K562 (cell line): ENCODE measurements at regions not wholly inside any gene's neighbourhood (a gene's known extent, or its start where the extent isn't known, plus 50 kb on each side); places are given as distances from the start of the nearest gene placed in this dataset.

ENCODE experiments used
- ATAC-seq: fragments of 200-7000 bp; cut with Tn5 transposase; 3 replicates; pipeline ENCODE4 v1.9.1; 2020; ENCODE audit warnings: moderate library complexity
- BruUV-seq: library from RNA; stranded (reverse); fragments of 400-500 nt; replicated peaks from 2 replicates; lab custom pipeline; 2021; lab: Mats Ljungman, UMichigan
- CTCF ChIA-PET: fragments of 300-600 bp; formaldehyde crosslinking; extraction: SDS; loops from one replicate; lab custom pipeline; 2021; ENCODE audit warnings: low intra/inter-chr PET ratio; lab: Yijun Ruan, JAX
- POLR2A ChIA-PET: fragments of 300-600, 350-650 bp; sonication (Branson Sonifier 250); formaldehyde crosslinking; extraction: SDS; loops from one replicate; lab custom pipeline; 2021; ENCODE audit warnings: antibody characterized with exemption, inconsistent platforms; lab: Yijun Ruan, JAX
- DNase-seq, 4 experiments: peaks; one replicate each; pipeline versions ENCODE4 v3.0.0 to v3.0.0-alpha.2; 2011 to 2018; ENCODE audit warnings: low spot score in 3 of 4, mixed read lengths in 3 of 4; ENCODE audit errors: extremely low read depth in 1 of 4
- FAIRE-seq: peaks from 2 replicates; lab custom pipeline; 2011; peaks lifted over from hg19 to GRCh38; lab: Jason Lieb, UNC
- H2AFZ ChIP-seq: 2 replicates; pipeline ENCODE4 v1.6.0; 2011; ENCODE audit warnings: low read depth, low read length, control low read depth, inconsistent platforms
- H3K27ac ChIP-seq: fragments of 200-600 bp; 3 replicates; pipeline ENCODE4 v1.8.0; 2011; ENCODE audit warnings: low read depth, mild to moderate bottlenecking, control low read depth, inconsistent platforms, low read length, moderate library complexity, mixed read lengths; ENCODE audit errors: extremely low read depth
- H3K27me3 ChIP-seq, 2 experiments: fragments of 300-600 bp in 1 of 2; 2 replicates in 1 of 2; 3 replicates in 1 of 2; pipeline versions ENCODE4 v1.6.0 to v1.8.0; 2011; ENCODE audit warnings: inconsistent platforms in 2 of 2, low read length in 2 of 2, mild to moderate bottlenecking in 1 of 2, mixed read lengths in 1 of 2, moderate library complexity in 1 of 2; ENCODE audit not compliant: control insufficient read depth in 2 of 2, insufficient read depth in 2 of 2
- H3K36me3 ChIP-seq: fragments of 300-600 bp; 3 replicates; pipeline ENCODE4 v1.8.0; 2011; ENCODE audit warnings: mild to moderate bottlenecking, low read length, inconsistent platforms; ENCODE audit not compliant: control insufficient read depth, insufficient read depth
- H3K4me1 ChIP-seq, 2 experiments: fragments of 200-600 bp in 1 of 2; replicated peaks in 1 of 2; 2 replicates in 1 of 2; 3 replicates in 1 of 2; pipeline versions ENCODE4 v1.5.1 to v1.8.0; 2011; ENCODE audit warnings: inconsistent platforms in 2 of 2, low read length in 2 of 2, mild to moderate bottlenecking in 1 of 2, mixed read lengths in 1 of 2, moderate library complexity in 1 of 2; ENCODE audit not compliant: control insufficient read depth in 2 of 2, insufficient read depth in 2 of 2
- H3K4me2 ChIP-seq: 2 replicates; pipeline ENCODE4 v1.6.1; 2011; ENCODE audit warnings: low read length, control low read depth, inconsistent platforms, mixed read lengths; ENCODE audit not compliant: insufficient read depth
- H3K4me3 ChIP-seq: fragments of 200-600 bp; sonication (generic), shearing (Covaris generic); 2 replicates; pipeline ENCODE4 v1.5.1; 2016; ENCODE audit warnings: control low read depth, inconsistent platforms
- H3K79me2 ChIP-seq: fragments of 200-600 bp; 3 replicates; pipeline ENCODE4 v1.8.0; 2011; ENCODE audit warnings: low read length, inconsistent platforms; ENCODE audit not compliant: control insufficient read depth, insufficient read depth
- H3K9ac ChIP-seq, 2 experiments: 2 replicates each; pipeline versions ENCODE4 v1.6.0 to v1.6.1; 2011; ENCODE audit warnings: low read depth in 2 of 2, low read length in 2 of 2, control low read depth in 1 of 2, inconsistent platforms in 1 of 2, mild to moderate bottlenecking in 1 of 2, mixed read lengths in 1 of 2; ENCODE audit not compliant: insufficient read depth in 1 of 2
- H3K9me1 ChIP-seq: one replicate; pipeline ENCODE4 v1.6.0; 2011; ENCODE audit warnings: inconsistent platforms, mild to moderate bottlenecking, low read length, moderate library complexity; ENCODE audit not compliant: control insufficient read depth, insufficient read depth
- H3K9me3 ChIP-seq: replicated peaks from 2 replicates; pipeline ENCODE4 v1.5.1; 2011; ENCODE audit warnings: low read depth, low read length, inconsistent platforms; ENCODE audit not compliant: control insufficient read depth, insufficient read depth
- H4K20me1 ChIP-seq: replicated peaks from 2 replicates; pipeline ENCODE4 v1.6.1; 2011; ENCODE audit warnings: low read length, inconsistent platforms, mixed read lengths; ENCODE audit not compliant: control insufficient read depth, insufficient read depth
- ETS2 ChIP-seq: IDR thresholded peaks from 2 replicates; pipeline ENCODE4 v1.6.1; 2016; ENCODE audit warnings: borderline replicate concordance, missing genetic modification characterization, mild to moderate bottlenecking, moderate library complexity, missing compliant biosample characterization; ENCODE audit not compliant: poor library complexity, severe bottlenecking
- LEF1 ChIP-seq: fragments of 450-650 bp; IDR thresholded peaks from 2 replicates; pipeline ENCODE4 v1.6.1; 2016; ENCODE audit warnings: mild to moderate bottlenecking
- NFE2L1 ChIP-seq: fragments of 450-650 bp; IDR thresholded peaks from 2 replicates; pipeline ENCODE4 v1.6.1; 2016; ENCODE audit warnings: missing genetic modification characterization, low read depth, mild to moderate bottlenecking, missing compliant biosample characterization, moderate library complexity, borderline replicate concordance
- PCBP1 ChIP-seq: fragments of 200-400 bp; formaldehyde crosslinking; IDR thresholded peaks from 2 replicates; pipeline ENCODE4 v1.6.1; 2018; ENCODE audit warnings: mild to moderate bottlenecking, low read depth, low read length; ENCODE audit not compliant: poor library complexity, severe bottlenecking
- RBM25 ChIP-seq: fragments of 200-400 bp; formaldehyde crosslinking; IDR thresholded peaks from 2 replicates; pipeline ENCODE4 v1.6.1; 2018; ENCODE audit warnings: low read length, low read depth, moderate library complexity; ENCODE audit not compliant: severe bottlenecking
- SRSF3 ChIP-seq: fragments of 200-400 bp; formaldehyde crosslinking; IDR thresholded peaks from 2 replicates; pipeline ENCODE4 v1.6.1; 2016; ENCODE audit warnings: mild to moderate bottlenecking, low read length, moderate library complexity; ENCODE audit not compliant: insufficient read depth
- XRCC4 ChIP-seq: IDR thresholded peaks from one replicate; pipeline ENCODE4 v1.6.1; 2011; ENCODE audit not compliant: insufficient read depth, insufficient read length; ENCODE audit errors: extremely low read depth
- ZNF232 ChIP-seq: sonication (generic); formaldehyde crosslinking; IDR thresholded peaks from 2 replicates; pipeline ENCODE4 v1.8.0; 2022; ENCODE audit warnings: mild to moderate bottlenecking, missing genetic modification reagents
- ZNF311 ChIP-seq: fragments of 250-450 bp; sonication (Bioruptor Pico); IDR thresholded peaks from 2 replicates; pipeline ENCODE4 v1.4.0; 2020; ENCODE audit warnings: mild to moderate bottlenecking, moderate library complexity
- WGBS: fragments of 100-300 bp; shearing (Covaris generic); methylation state at CpG from one replicate; pipeline ENCODE4 v1.1.6; 2016; ENCODE audit warnings: low coverage, mixed read lengths; ENCODE audit not compliant: insufficient coverage; ENCODE audit errors: missing lambda C conversion rate; 5-methylcytosine and 5-hydroxymethylcytosine counted together
- in situ Hi-C: fragments of 300-500 bp; cut with MboI; formaldehyde crosslinking; loops from 4 replicates; pipeline ENCODE4 v1.15.0; 2018; ENCODE audit warnings: inconsistent platforms, mixed read lengths
- intact Hi-C: fragments of 100-400 bp; cut with micrococcal nuclease; formaldehyde crosslinking; loops from 2 replicates; pipeline ENCODE4 v1.14.2; 2022
- TF ChIP-seq, protein P1 (sequence below): fragments of 250-450 bp; sonication (Bioruptor Pico); IDR thresholded peaks from 2 replicates; pipeline ENCODE4 v1.4.0; 2020; ENCODE audit warnings: mild to moderate bottlenecking
- TF ChIP-seq, protein P2 (sequence below): fragments of 450-650 bp; IDR thresholded peaks from 2 replicates; pipeline ENCODE4 v1.7.0; 2016; ENCODE audit warnings: borderline replicate concordance
- TF ChIP-seq, protein P3 (sequence below): fragments of 250-450 bp; sonication (Bioruptor Pico); IDR thresholded peaks from 2 replicates; pipeline ENCODE4 v1.8.0; 2021; ENCODE audit warnings: mild to moderate bottlenecking, moderate library complexity

DNA sequence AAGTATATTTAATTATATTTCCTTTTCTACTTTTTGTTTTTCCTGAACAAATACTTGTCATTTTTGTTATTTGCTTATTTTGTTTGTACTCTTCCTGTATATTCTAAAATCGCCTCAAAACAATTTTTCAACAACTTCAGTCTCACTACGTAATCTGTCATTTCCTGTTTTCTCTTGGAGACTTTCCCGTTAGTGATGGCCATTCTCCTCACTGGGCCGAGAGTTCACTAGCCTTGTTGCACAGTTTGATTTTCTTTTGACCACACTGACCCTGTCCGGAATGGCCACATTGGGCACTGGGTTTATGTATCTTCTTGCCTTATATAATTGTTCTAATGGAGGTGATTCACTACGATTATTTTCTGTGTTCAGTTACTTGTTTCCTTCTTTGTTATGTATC, 726.1 kb downstream of the FAM181B start (continued):
- TF ChIP-seq SRSF3 (no peak), RBM25 (no peak)
- TF ChIP-seq, all 486 proteins: peak for 0

DNA sequence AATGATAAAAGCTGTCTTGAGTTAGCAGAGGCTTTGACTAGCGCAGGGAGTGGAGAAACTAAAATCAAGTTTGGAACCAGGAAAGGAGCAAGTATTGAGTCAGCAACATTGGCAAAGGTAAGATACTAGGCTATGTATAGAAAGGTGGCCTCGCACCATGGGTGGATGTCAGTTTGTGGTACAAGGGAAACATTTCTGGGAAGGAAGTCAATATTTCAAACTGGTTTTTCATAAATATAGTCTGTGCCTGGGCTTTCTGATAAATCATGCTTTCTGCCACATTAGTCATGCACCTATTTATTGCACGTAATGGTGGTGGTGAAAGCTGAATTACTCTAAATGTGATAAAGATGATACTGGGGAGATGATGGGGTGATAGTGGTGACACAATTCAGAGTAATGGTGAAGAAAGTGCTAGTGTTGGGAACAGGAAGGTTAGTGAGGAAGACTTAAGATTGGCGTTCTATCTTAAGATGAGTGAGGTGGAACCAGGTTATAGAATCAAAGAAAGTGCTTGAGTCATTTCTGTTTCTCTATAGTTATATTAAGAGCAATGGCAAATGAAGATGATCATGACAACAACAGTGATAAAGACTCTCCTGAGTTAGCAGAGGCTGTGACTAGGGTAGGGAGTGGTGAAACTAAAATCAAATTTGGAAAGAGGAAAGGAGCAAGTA, 729.0 kb downstream of the FAM181B start:
- Histone ChIP-seq H3K27ac (no peak overlapping the region), H3K4me2 (no peak overlapping the region), H3K79me2 (no peaks in the 10 kb centered on the region), H3K27me3 (no peaks in the 10 kb centered on the region), H3K9me1 (no peaks in the 10 kb centered on the region), H3K9ac (no peak overlapping the region), H3K36me3 (no peaks in the 10 kb centered on the region), H3K9me3 (no peaks in the 10 kb centered on the region), H4K20me1 (no peaks in the 10 kb centered on the region), H3K4me3 (no peak overlapping the region), H3K4me1 (no peaks in the 10 kb centered on the region), H2AFZ (no peak overlapping the region)
- BruUV-seq = no TSS peak
- FAIRE-seq (no peak), DNase-seq (no peak), ATAC-seq (no peak)
- 5% methylated on average over 4 of the region's 4 CpGs for WGBS
- ChIA-PET CTCF (no interaction called here), POLR2A (no interaction called here)
- in situ Hi-C loops = no loop called here
- intact Hi-C loops = no loop called here
- TF ChIP-seq, protein P1, sequence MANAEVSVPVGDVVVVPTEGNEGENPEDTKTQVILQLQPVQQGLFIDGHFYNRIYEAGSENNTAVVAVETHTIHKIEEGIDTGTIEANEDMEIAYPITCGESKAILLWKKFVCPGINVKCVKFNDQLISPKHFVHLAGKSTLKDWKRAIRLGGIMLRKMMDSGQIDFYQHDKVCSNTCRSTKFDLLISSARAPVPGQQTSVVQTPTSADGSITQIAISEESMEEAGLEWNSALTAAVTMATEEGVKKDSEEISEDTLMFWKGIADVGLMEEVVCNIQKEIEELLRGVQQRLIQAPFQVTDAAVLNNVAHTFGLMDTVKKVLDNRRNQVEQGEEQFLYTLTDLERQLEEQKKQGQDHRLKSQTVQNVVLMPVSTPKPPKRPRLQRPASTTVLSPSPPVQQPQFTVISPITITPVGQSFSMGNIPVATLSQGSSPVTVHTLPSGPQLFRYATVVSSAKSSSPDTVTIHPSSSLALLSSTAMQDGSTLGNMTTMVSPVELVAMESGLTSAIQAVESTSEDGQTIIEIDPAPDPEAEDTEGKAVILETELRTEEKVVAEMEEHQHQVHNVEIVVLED (CRISPR knock-in tag) = no peak
- TF ChIP-seq NFE2L1 (tag) = no peak
- no peak for TF ChIP-seq ZNF232
- TF ChIP-seq XRCC4 = no peak
- TF ChIP-seq, protein P2, sequence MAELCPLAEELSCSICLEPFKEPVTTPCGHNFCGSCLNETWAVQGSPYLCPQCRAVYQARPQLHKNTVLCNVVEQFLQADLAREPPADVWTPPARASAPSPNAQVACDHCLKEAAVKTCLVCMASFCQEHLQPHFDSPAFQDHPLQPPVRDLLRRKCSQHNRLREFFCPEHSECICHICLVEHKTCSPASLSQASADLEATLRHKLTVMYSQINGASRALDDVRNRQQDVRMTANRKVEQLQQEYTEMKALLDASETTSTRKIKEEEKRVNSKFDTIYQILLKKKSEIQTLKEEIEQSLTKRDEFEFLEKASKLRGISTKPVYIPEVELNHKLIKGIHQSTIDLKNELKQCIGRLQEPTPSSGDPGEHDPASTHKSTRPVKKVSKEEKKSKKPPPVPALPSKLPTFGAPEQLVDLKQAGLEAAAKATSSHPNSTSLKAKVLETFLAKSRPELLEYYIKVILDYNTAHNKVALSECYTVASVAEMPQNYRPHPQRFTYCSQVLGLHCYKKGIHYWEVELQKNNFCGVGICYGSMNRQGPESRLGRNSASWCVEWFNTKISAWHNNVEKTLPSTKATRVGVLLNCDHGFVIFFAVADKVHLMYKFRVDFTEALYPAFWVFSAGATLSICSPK = no peak
- TF ChIP-seq LEF1 = no peak
- no peak for TF ChIP-seq PCBP1
- TF ChIP-seq, protein P3, sequence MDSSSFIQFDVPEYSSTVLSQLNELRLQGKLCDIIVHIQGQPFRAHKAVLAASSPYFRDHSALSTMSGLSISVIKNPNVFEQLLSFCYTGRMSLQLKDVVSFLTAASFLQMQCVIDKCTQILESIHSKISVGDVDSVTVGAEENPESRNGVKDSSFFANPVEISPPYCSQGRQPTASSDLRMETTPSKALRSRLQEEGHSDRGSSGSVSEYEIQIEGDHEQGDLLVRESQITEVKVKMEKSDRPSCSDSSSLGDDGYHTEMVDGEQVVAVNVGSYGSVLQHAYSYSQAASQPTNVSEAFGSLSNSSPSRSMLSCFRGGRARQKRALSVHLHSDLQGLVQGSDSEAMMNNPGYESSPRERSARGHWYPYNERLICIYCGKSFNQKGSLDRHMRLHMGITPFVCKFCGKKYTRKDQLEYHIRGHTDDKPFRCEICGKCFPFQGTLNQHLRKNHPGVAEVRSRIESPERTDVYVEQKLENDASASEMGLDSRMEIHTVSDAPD (CRISPR knock-in tag) = no peak
- no peak for TF ChIP-seq ZNF311 (CRISPR knock-in tag)
- TF ChIP-seq ETS2 = no peak
